OCI-LY3 (cell line): ENCODE measurements at regions not wholly inside any gene's neighbourhood (a gene's known extent, or its start where the extent isn't known, plus 50 kb on each side); places are given as distances from the start of the nearest gene placed in this dataset.

Experiments
- CTCF ChIP-seq: fragments of 200-600, 300-600 bp; sonication (generic); IDR thresholded peaks from 2 replicates; pipeline ENCODE4 v1.5.1; 2014; ENCODE audit warnings: antibody characterized with exemption, low read length, low read depth
- EZH2phosphoT487 ChIP-seq: fragments of 200-600 bp; shearing (Covaris generic); IDR thresholded peaks from 2 replicates; pipeline ENCODE4 v1.6.1; 2018; ENCODE audit warnings: antibody characterized with exemption, mixed run types, low read depth

- TF ChIP-seq CTCF = no peak
- no peak for TF ChIP-seq EZH2phosphoT487
Measured at GRCh38 chr16:65224994-65225393, 103.1 kb upstream of the CDH11 start.
